C4-2B (cell line): ENCODE measurements at regions not wholly inside any gene's neighbourhood (a gene's known extent, or its start where the extent isn't known, plus 50 kb on each side); places are given as distances from the start of the nearest gene placed in this dataset.

Source experiments
- H3K27ac ChIP-seq: fragments of 450-650 bp; 2 replicates; pipeline ENCODE4 v1.5.1; 2017
- ZFX ChIP-seq: fragments of 450-650 bp; IDR thresholded peaks from 2 replicates; pipeline ENCODE4 v1.6.1; 2017
- TF ChIP-seq, protein P1 (sequence below): fragments of 450-650 bp; conservative IDR thresholded peaks from 2 replicates; pipeline ENCODE4 v1.5.1; 2017; ENCODE audit warnings: mild to moderate bottlenecking

DNA sequence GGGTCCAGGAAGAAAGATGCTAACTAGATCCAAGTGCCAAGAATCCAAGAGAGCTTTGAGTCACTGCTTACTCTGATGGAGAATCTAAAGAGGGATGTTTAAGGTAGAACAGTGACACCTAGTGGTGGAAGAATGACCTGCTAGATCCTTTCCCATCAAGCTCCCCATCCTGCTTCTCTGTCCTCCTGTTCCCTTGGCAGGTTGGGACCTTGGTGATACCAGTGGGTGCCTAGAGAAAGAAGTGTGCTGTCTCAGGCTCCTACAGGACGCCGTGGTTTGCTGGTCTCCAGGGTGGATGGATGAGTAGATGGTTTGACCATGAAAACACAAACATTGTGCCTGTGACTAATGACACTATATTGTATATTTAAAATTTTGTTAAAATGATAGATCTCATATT is 383.7 kb downstream of the TMEM135 start:
- no peak for TF ChIP-seq ZFX
- TF ChIP-seq, protein P1, sequence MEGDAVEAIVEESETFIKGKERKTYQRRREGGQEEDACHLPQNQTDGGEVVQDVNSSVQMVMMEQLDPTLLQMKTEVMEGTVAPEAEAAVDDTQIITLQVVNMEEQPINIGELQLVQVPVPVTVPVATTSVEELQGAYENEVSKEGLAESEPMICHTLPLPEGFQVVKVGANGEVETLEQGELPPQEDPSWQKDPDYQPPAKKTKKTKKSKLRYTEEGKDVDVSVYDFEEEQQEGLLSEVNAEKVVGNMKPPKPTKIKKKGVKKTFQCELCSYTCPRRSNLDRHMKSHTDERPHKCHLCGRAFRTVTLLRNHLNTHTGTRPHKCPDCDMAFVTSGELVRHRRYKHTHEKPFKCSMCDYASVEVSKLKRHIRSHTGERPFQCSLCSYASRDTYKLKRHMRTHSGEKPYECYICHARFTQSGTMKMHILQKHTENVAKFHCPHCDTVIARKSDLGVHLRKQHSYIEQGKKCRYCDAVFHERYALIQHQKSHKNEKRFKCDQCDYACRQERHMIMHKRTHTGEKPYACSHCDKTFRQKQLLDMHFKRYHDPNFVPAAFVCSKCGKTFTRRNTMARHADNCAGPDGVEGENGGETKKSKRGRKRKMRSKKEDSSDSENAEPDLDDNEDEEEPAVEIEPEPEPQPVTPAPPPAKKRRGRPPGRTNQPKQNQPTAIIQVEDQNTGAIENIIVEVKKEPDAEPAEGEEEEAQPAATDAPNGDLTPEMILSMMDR, result peak; percentile 84
- H3K27ac ChIP-seq, result no peak overlapping the region

DNA sequence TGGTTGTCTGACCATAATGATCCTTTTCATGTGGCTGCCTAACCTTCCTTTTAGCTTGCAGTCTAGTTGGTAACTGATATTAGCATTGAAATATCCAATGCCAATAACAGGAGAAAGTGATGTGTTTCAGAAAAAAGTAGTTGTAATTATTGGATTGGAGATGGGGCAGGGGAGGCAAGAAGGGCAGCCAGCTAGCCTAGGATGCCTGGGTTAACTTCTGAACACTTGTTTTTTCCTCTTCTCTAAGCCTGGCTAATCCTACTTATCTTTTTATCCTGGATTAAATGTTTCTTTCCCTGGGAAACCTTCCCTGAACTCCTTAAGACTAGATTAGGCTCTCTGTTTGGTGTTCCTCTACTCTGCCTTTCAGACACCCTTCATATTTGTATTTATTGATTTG is 380.2 kb downstream of the TMEM135 start:
- TF ChIP-seq, protein P1, result no peak
- TF ChIP-seq ZFX, result no peak
- no peak overlapping the region for H3K27ac ChIP-seq

DNA sequence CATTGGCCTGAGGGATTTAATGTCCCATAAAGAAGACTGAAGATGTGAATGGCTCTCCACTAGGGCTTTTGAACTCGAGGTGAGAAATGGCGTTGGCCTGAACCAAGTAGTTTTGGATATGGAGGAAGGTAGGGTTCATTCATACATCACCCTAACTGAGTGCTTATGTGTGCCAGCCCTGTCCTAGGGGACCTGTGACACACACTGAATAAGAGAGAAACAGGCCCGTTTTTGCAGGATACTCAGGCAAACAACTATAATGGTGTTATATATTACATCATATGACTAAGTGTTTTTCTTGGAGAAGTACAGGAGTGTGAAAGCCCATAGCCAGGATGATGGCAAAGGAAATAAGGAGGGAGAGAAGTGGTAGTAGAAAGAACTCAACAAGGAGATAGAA is 368.1 kb downstream of the TMEM135 start:
- H3K27ac ChIP-seq, result no peak overlapping the region
- no peak for TF ChIP-seq ZFX
- TF ChIP-seq, protein P1, result no peak

DNA sequence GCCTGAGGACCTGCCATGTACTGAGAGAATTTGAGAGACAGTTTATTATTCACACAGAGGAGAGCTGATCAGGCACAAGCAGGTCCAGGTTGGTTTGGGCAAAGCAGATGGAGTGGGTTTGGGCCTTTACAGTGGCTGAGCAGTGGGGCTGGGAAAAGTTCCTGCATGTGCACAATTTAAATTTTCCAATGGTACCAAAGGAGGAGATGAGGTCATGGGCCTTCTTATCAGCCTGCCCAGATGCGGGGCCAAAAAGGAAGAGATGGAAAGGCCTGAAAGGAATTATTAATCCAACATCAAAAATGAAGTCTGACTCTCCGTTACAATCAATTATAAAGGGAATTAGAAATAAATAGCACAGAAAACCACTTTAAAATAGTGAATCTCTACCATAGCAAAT is 367.6 kb downstream of the TMEM135 start:
- TF ChIP-seq ZFX, result no peak
- TF ChIP-seq, protein P1, result no peak
- H3K27ac ChIP-seq, result no peak overlapping the region

DNA sequence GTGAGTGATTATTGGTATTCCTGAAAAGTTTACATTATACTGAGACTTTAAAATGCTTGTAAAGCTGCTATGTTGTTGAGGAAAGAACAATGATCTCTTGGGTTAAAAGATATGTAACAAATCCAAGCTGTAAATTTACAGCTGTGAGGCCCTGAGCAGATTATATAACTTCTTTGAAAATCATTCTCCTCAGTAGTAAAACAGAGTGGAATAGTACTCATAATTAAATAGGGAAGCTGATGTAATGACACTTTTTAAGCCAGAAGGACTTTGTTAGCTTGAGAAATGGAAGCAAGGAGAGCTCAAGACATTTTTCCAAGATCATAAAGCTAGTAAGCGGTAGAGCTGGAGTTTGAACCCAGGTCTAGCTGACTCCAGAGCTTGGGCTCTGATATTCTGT is 363.9 kb downstream of the TMEM135 start:
- TF ChIP-seq ZFX, result no peak
- TF ChIP-seq, protein P1, result no peak
- no peak overlapping the region for H3K27ac ChIP-seq

DNA sequence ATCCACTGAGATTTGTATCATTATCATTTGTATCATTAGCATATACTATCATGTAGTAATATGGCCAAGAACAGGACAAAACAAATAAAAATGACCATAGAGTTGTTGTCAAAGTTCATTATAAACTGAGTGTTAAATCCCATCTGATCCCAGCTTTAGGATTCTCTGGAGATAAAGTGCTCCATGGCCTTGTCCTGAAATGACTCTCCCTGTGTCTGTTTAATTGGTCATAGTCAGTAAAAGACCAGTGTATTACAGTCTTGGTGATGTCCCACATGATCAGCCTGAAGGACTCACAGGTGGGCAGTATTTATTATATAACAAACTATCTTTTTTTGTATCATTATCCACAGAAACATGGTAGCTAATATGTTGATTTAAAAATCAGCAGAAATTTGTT is 361.6 kb downstream of the TMEM135 start:
- TF ChIP-seq ZFX, result no peak
- TF ChIP-seq, protein P1, result no peak
- H3K27ac ChIP-seq, result no peak overlapping the region

DNA sequence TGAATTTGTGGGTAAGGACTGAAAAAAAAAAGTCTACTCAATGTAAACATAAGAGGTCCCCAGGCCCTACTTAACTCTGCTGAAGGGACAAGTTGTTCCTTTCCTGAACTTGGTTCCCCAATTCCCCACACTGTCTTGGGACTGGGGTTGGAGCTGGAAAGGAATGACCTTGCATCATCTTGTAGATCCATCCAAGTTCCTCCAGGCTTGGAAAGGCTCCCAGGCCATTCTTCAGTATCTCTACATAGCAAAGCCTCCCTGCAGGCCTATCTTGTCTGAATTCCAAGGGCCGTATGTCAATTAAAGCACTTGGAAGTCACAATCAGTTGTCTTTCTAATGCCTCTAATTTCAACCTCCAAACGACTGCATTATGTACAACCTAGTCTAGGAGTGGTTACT is 361.2 kb downstream of the TMEM135 start:
- H3K27ac ChIP-seq, result no peak overlapping the region
- no peak for TF ChIP-seq ZFX
- TF ChIP-seq, protein P1, result no peak
